Left lung (tissue), 4 donors: ENCODE measurements at regions not wholly inside any gene's neighbourhood (a gene's known extent, or its start where the extent isn't known, plus 50 kb on each side); places are given as distances from the start of the nearest gene placed in this dataset.

ENCODE experiments used
- ATAC-seq: fragments of 200-7000 bp; cut with Tn5 transposase; one replicate; pipeline ENCODE4 v1.9.1; 2020; ENCODE audit warnings: moderate library complexity
- DNase-seq, 4 donors: peaks; one replicate each; pipeline ENCODE4 v3.0.0-alpha.2; 2013 to 2020
- H3K27ac ChIP-seq, 2 donors: fragments of 200-600 bp; sonication (generic) in 1 of 2; one replicate each; pipeline versions ENCODE4 v1.5.0 to v1.8.0; 2020 to 2021
- H3K27me3 ChIP-seq, 2 donors: fragments of 200-600 bp; sonication (generic) in 1 of 2; one replicate each; pipeline versions ENCODE4 v1.5.0 to v1.8.0; 2020 to 2021
- H3K36me3 ChIP-seq, 2 donors: fragments of 200-600 bp; sonication (generic) in 1 of 2; one replicate each; pipeline versions ENCODE4 v1.5.0 to v1.8.0; 2020 to 2021
- H3K4me1 ChIP-seq, 2 donors: fragments of 200-600 bp; one replicate each; pipeline ENCODE4 v1.8.0; 2021
- H3K4me3 ChIP-seq, 2 donors: fragments of 200-600 bp; sonication (generic) in 1 of 2; one replicate each; pipeline versions ENCODE4 v1.5.0 to v1.8.0; 2020 to 2021; ENCODE audit warnings: mild to moderate bottlenecking in 1 of 2
- H3K9me3 ChIP-seq, 2 donors: fragments of 200-600 bp; sonication (generic) in 1 of 2; one replicate each; pipeline versions ENCODE4 v1.5.0 to v1.8.0; 2020 to 2021
- CTCF ChIP-seq, 2 donors: fragments of 200-600 bp; sonication (generic) in 1 of 2; IDR thresholded peaks; one replicate each; pipeline versions ENCODE4 v1.5.0 to v1.8.0; 2021; ENCODE audit warnings: antibody characterized with exemption in 2 of 2
- intact Hi-C, 2 donors: fragments of 100-400 bp; cut with DNase I; formaldehyde crosslinking; loops; one replicate each; pipeline versions ENCODE4 v1.11.2 to v1.14.2; 2022
- donor health status: DM: no; HTN: yes; CAD: no.
- donor health status: DM: no; HTN: no; CAD: no.

GRCh38 chr13:109451726-109452125 is 334.7 kb downstream of the IRS2 start:
- no peaks in the 10 kb centered on the region for H3K9me3 ChIP-seq
- no peak overlapping the region for H3K4me3 ChIP-seq
- no peak for ATAC-seq
- no peak overlapping the region for H3K27ac ChIP-seq
- H3K4me1 ChIP-seq, result no peaks in the 10 kb centered on the region
- H3K36me3 ChIP-seq, result no peaks in the 10 kb centered on the region
- intact Hi-C loops, result no loop called here
- no peaks in the 10 kb centered on the region for H3K27me3 ChIP-seq
- no peak for TF ChIP-seq CTCF (IDR thresholded peaks at IDR 0.05)
- no peak for DNase-seq

GRCh38 chr13:109448629-109449028 is 337.8 kb downstream of the IRS2 start:
- Histone ChIP-seq H3K4me1 (no peaks in the 10 kb centered on the region), H3K27me3 (no peaks in the 10 kb centered on the region), H3K4me3 (no peak overlapping the region), H3K27ac (no peak overlapping the region), H3K9me3 (no peaks in the 10 kb centered on the region), H3K36me3 (no peaks in the 10 kb centered on the region)
- DNase-seq (no peak), ATAC-seq (no peak)
- TF ChIP-seq CTCF (IDR thresholded peaks at IDR 0.05), result no peak
- intact Hi-C loops, result no loop called here

- peaks cover 0 to 5% of the 10 kb centered on the region in 2 donors for H3K9me3 ChIP-seq
- no peaks in the 10 kb centered on the region for H3K4me1 ChIP-seq
- no peak overlapping the region for H3K27ac ChIP-seq
- no peaks in the 10 kb centered on the region for H3K36me3 ChIP-seq
- no peaks in the 10 kb centered on the region for H3K27me3 ChIP-seq
- TF ChIP-seq CTCF (IDR thresholded peaks at IDR 0.05), result no peak
- intact Hi-C loops, result no loop called here
- ATAC-seq, result no peak
- H3K4me3 ChIP-seq, result no peak overlapping the region
- DNase-seq, result no peak
These were observed 338.7 kb downstream of the IRS2 start for GRCh38 chr13:109447667-109448066.

- intact Hi-C loops, result no loop called here
These were observed 346.1 kb downstream of the IRS2 start for GRCh38 chr13:109440320-109440719.

GRCh38 chr13:109439813-109440212 is 346.6 kb downstream of the IRS2 start:
- intact Hi-C loops, result no loop called here
- Histone ChIP-seq H3K36me3 (no peaks in the 10 kb centered on the region), H3K27ac (no peak overlapping the region), H3K27me3 (no peaks in the 10 kb centered on the region), H3K4me1 (no peaks in the 10 kb centered on the region), H3K9me3 (peaks cover 0 to 8% of the 10 kb centered on the region in 2 donors), H3K4me3 (no peak overlapping the region)
- ATAC-seq, result no peak
- TF ChIP-seq CTCF (IDR thresholded peaks at IDR 0.05), result no peak
- no peak for DNase-seq

More at GRCh38 chr13:109440320-109440719, 346.1 kb downstream of the IRS2 start:
- peaks cover 0 to 8% of the 10 kb centered on the region in 2 donors for H3K9me3 ChIP-seq
- no peaks in the 10 kb centered on the region for H3K4me1 ChIP-seq
- no peak for DNase-seq
- no peaks in the 10 kb centered on the region for H3K36me3 ChIP-seq
- H3K27me3 ChIP-seq, result no peaks in the 10 kb centered on the region
- H3K27ac ChIP-seq, result no peak overlapping the region
- no peak for ATAC-seq
- H3K4me3 ChIP-seq, result no peak overlapping the region
- no peak for TF ChIP-seq CTCF (IDR thresholded peaks at IDR 0.05)
